H1 (cell line): ENCODE measurements at regions not wholly inside any gene's neighbourhood (a gene's known extent, or its start where the extent isn't known, plus 50 kb on each side); places are given as distances from the start of the nearest gene placed in this dataset.

Source experiments
- CREB1 ChIP-seq: IDR thresholded peaks from 2 replicates; pipeline ENCODE4 v1.6.1; 2012; ENCODE audit warnings: inconsistent platforms
- EP300 ChIP-seq, 2 experiments: IDR thresholded peaks; 1 replicate in 1 of 2; 2 replicates in 1 of 2; pipeline ENCODE4 v1.6.1; 2011 to 2012; ENCODE audit warnings: low read depth in 2 of 2, low read length in 2 of 2, mild to moderate bottlenecking in 2 of 2, borderline replicate concordance in 1 of 2, inconsistent platforms in 1 of 2, moderate library complexity in 1 of 2
- KDM1A ChIP-seq: fragments of 200-600, 300-600 bp; sonication (generic); IDR thresholded peaks from 2 replicates; pipeline ENCODE4 v1.7.1; 2016; ENCODE audit warnings: mild to moderate bottlenecking, low read length, borderline replicate concordance
- MAFK ChIP-seq: IDR thresholded peaks from 2 replicates; pipeline ENCODE4 v1.6.1; 2012; ENCODE audit warnings: low read depth, mild to moderate bottlenecking, improper control_type of control experiment, low read length
- NANOG ChIP-seq: IDR thresholded peaks from 2 replicates; pipeline ENCODE4 v1.6.1; 2011; ENCODE audit warnings: low read length, low read depth, mild to moderate bottlenecking, inconsistent platforms; ENCODE audit not compliant: insufficient read depth, poor library complexity, severe bottlenecking
- SIN3A ChIP-seq, 2 experiments: IDR thresholded peaks in 1 of 2; conservative IDR thresholded peaks in 1 of 2; 2 replicates each; pipeline ENCODE4 v1.6.1; 2011 to 2012; ENCODE audit warnings: low read length in 2 of 2, improper control_type of control experiment in 1 of 2, low read depth in 1 of 2, mild to moderate bottlenecking in 1 of 2

DNA sequence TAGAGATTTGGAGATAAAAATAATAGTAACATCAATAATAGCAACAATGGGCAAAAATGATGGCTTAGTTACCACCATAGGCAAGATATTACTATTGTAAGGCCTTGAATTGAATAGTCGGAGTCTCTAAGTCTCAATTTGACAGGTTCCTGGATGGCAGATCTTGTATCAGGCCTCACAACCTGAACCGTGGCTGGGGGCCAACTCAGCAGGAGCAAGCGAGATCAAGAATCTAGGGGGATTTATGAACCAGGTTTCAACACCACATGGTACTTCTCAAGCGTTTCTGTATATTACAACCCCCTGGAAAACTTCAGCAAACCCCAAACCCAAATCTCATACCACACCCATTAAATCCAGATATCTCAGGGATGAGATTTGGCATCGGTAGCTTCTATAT lies 573.8 kb downstream of the LIG4 start (continued):
- TF ChIP-seq MAFK (no peak), SIN3A (conservative IDR thresholded peaks at IDR 0.05 in 1 of 2, IDR thresholded peaks at IDR 0.05 in 1 of 2; ENCODE audit: low read depth in 1 of 2, low read length in 2 of 2) (no peak), CREB1 (no peak), EP300 (IDR thresholded peaks at IDR 0.05; ENCODE audit: borderline replicate concordance in 1 of 2, low read depth in 2 of 2, low read length in 2 of 2) (no peak), NANOG (no peak), KDM1A (no peak)
